Activated T-cell treated with anti-CD3 and anti-CD28 coated beads, Interleukin-2, amount 50 U/mL, for 72 hours (primary cell): ENCODE measurements at regions not wholly inside any gene's neighbourhood (a gene's known extent, or its start where the extent isn't known, plus 50 kb on each side); places are given as distances from the start of the nearest gene placed in this dataset.
"Not testable (repeated sequence)": the region's sequence is repeated elsewhere in the genome, so short reads cannot be mapped to it uniquely, and the experiment has no call there.

Experiments
- ATAC-seq, 2 donors: fragments of 150-1000 bp; cut with Tn5 transposase; replicated peaks in 1 of 2; 2 replicates each; pipeline ENCODE4 v1.10.0; 2021; ENCODE audit warnings: moderate library complexity in 2 of 2, mild to moderate bottlenecking in 1 of 2
- DNase-seq, 2 donors: peaks; one replicate each; pipeline ENCODE4 v3.0.0; 2021 to 2022; ENCODE audit warnings: mixed read lengths in 1 of 2
- H3K27ac Mint-ChIP-seq: one replicate; pipeline ENCODE4 v1.8.0; 2022; ENCODE audit warnings: mild to moderate bottlenecking, moderate library complexity, mixed read lengths
- H3K27me3 Mint-ChIP-seq: one replicate; pipeline ENCODE4 v1.8.0; 2022; ENCODE audit warnings: low read depth, mixed read lengths
- H3K36me3 Mint-ChIP-seq, 2 donors: one replicate each; pipeline ENCODE4 v1.8.0; 2022; ENCODE audit warnings: mixed read lengths in 2 of 2, mild to moderate bottlenecking in 1 of 2; ENCODE audit not compliant: insufficient read depth in 2 of 2
- H3K4me1 Mint-ChIP-seq: one replicate; pipeline ENCODE4 v1.8.0; 2022; ENCODE audit warnings: low read depth, mixed read lengths
- H3K4me3 Mint-ChIP-seq, 2 donors: one replicate each; pipeline ENCODE4 v1.8.0; 2022; ENCODE audit warnings: mild to moderate bottlenecking in 2 of 2, mixed read lengths in 2 of 2, moderate library complexity in 2 of 2
- H3K9me3 Mint-ChIP-seq, 2 donors: one replicate each; pipeline ENCODE4 v1.8.0; 2022; ENCODE audit warnings: mixed read lengths in 2 of 2

DNA sequence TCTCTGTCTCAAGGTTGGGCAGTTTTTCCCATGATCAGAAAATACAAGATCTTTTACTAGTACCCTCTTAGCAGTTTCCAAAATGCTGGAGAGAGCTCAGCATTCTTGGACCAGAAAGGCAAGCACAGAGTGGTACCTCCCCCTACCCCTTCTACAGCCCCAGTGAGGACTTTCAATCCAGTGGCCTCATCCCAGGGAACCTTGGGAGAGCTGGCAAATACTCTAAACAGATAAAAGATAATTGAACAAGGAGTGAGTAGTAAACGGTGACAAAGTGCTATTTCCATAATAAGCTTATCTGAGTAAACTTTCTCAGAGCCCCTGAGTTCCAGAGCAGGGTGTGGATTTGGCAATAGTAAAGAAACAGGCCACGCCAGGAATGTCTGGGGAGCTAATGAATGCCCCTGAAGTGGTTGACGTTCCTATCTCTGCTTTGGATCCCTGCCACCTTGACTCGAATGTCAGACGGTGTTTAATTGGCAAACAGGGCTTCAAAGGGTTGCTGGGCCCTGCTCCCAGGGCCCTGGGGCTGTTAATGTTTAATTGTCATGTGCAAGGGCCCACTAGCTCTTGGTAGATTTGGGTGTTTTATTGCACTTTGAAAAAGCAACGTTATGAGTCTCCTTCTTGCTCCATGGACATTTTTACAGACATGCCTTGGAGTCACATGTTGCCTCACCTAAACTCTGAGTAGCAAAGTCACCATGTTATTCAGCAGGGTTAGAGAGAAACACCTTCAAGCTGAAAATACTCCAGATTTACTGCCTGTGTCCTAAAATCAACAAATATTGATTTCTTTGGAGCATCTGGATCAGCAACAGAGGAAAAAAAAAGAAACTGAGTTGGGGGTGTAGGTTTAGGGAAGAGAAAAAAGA lies 239.9 kb downstream of the CYRIA start:
- no peaks in the 10 kb centered on the region for H3K36me3 Mint-ChIP-seq
- no peaks in the 10 kb centered on the region for H3K9me3 Mint-ChIP-seq
- ATAC-seq = no peak
- no peak overlapping the region for H3K27ac Mint-ChIP-seq
- no peak overlapping the region for H3K4me3 Mint-ChIP-seq
- H3K4me1 Mint-ChIP-seq = no peaks in the 10 kb centered on the region
- no peak for DNase-seq
- peaks cover 5% of the 10 kb centered on the region for H3K27me3 Mint-ChIP-seq

DNA sequence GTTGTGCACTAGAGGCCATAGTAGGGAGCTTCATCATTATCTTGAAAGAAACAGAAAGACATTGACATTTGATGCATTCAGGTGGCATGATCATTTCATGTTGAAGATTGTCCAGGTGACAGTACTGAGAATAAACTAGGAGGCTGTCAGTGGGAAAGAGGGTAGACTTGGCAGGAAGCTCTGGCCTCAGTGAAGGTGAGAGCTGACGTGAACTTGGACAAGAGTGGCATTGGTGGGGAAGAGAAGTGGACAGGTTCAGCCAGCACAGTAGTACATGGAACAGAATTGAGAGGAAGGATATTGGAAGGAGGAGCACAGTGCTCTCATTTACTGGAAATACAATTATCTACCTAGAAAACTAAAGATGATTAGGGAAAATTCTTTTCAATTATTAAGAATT lies 245.2 kb downstream of the CYRIA start:
- Mint-ChIP-seq H3K27ac (no peak overlapping the region), H3K4me3 (no peak overlapping the region), H3K36me3 (no peaks in the 10 kb centered on the region), H3K27me3 (peaks cover 13% of the 10 kb centered on the region), H3K9me3 (no peaks in the 10 kb centered on the region), H3K4me1 (no peaks in the 10 kb centered on the region)
- no peak for ATAC-seq
- no peak for DNase-seq

DNA sequence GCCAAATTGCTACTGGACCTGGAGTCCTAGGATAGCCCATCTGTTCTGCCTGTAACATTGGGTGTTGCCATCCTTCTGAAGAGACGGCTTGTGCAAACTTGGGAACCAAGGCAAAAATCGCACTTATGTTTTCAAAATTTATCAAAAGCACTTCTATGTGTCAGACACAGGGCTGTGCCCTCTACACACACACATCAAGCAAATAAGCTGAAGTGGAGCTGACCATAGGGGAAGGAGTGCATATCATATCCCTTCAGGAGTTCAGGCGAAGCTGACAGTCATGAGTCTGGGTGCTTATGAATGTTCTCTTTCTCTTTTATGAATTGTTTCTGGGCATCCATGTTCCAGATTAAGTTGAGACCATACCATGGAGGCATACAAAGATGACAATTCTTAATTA lies 247.9 kb downstream of the CYRIA start:
- Mint-ChIP-seq H3K36me3 (no peaks in the 10 kb centered on the region), H3K27me3 (peaks cover 8% of the 10 kb centered on the region), H3K4me3 (no peak overlapping the region), H3K4me1 (no peaks in the 10 kb centered on the region), H3K27ac (no peak overlapping the region), H3K9me3 (no peaks in the 10 kb centered on the region)
- ATAC-seq (no peak), DNase-seq (no peak)

DNA sequence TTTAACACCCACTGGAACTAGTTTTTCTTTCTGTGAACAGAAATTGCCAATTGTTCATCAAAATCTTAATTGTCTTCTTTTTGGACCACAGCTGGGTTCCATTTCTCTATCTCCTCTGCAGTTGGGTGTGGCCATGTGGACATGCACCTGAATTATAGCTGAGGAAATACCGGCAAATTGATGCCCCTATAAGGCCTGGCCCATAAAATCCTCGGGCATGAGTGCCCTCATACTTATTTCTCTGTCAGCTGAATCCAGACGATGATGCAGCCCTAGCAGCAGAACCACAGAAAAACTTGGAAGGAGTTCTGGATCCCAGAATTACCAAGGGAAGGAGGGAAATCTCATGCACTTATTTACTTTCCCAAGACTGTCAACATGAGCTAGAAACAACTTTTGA lies 249.0 kb downstream of the CYRIA start:
- H3K4me3 Mint-ChIP-seq = no peak overlapping the region
- H3K27me3 Mint-ChIP-seq = peaks cover 8% of the 10 kb centered on the region
- no peak overlapping the region for H3K27ac Mint-ChIP-seq
- DNase-seq = no peak
- ATAC-seq = no peak
- no peaks in the 10 kb centered on the region for H3K36me3 Mint-ChIP-seq
- no peaks in the 10 kb centered on the region for H3K4me1 Mint-ChIP-seq
- no peaks in the 10 kb centered on the region for H3K9me3 Mint-ChIP-seq

DNA sequence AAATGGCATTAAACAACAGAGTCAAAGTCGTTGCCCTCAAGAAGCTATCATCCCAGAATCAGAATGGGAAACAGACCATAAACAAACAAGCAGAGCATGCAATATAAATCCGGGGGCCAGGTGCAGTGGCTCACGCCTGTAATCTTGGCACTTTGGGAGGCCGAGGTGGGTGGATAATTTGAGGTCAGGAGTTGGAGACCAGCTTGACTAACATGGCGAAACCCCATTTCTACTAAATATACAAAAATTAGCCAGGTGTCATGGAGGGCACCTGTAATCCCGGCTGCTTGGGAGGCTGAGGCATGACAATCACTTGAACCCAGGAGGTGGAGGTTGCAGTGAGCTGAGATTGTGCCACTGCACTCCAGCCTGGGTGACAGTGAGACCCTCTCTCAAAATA lies 249.8 kb downstream of the CYRIA start:
- not testable (repeated sequence) for H3K4me1 Mint-ChIP-seq, H3K9me3 Mint-ChIP-seq, H3K4me3 Mint-ChIP-seq, H3K36me3 Mint-ChIP-seq, H3K27me3 Mint-ChIP-seq, ATAC-seq, DNase-seq, H3K27ac Mint-ChIP-seq

DNA sequence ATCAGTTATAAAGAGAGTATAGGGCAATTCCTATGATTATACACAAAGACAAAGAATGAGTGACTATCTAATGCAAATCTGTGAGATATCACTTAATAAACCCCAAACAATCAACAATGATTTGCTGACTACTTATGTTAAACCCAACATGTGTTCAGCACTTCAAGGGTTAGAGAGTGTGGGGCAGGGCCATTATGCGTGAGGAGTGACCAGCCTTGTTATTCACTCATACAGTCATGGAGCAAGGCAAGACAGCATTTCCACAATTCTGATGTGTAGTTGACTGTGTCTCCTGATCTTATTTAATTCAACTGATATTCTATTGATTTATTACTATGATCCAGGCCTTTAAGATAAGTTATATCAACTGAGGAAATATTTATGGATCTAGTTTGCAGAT lies 251.7 kb downstream of the CYRIA start:
- ATAC-seq (no peak), DNase-seq (no peak)
- no peaks in the 10 kb centered on the region for H3K36me3 Mint-ChIP-seq
- H3K9me3 Mint-ChIP-seq = peaks cover 0 to 6% of the 10 kb centered on the region in 2 donors
- no peaks in the 10 kb centered on the region for H3K4me1 Mint-ChIP-seq
- no peak overlapping the region for H3K27ac Mint-ChIP-seq
- H3K4me3 Mint-ChIP-seq = no peak overlapping the region
- H3K27me3 Mint-ChIP-seq = no peaks in the 10 kb centered on the region

DNA sequence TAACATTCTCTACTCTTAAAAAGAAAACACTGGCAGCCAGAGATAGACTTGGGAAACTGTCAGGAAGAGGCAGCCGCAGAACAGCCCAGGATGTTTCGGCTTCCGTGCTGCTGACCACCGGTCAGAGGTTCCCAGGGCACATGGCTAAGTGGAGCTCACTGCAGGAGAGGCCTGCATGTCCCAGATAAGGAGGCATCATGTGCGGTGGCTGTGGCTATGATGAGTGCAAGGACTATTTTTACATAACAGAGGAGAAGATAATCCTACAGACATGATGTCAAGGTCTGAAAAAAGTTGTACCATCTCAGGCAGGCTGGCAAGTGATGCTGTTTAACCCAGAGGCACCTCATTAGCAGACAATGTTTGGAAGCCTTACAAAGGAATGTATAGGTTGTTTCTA lies 252.3 kb downstream of the CYRIA start:
- no peak for DNase-seq
- Mint-ChIP-seq H3K36me3 (no peaks in the 10 kb centered on the region), H3K4me3 (no peak overlapping the region), H3K27ac (no peak overlapping the region), H3K4me1 (no peaks in the 10 kb centered on the region), H3K27me3 (no peaks in the 10 kb centered on the region), H3K9me3 (peaks cover 0 to 6% of the 10 kb centered on the region in 2 donors)
- ATAC-seq = no peak

DNA sequence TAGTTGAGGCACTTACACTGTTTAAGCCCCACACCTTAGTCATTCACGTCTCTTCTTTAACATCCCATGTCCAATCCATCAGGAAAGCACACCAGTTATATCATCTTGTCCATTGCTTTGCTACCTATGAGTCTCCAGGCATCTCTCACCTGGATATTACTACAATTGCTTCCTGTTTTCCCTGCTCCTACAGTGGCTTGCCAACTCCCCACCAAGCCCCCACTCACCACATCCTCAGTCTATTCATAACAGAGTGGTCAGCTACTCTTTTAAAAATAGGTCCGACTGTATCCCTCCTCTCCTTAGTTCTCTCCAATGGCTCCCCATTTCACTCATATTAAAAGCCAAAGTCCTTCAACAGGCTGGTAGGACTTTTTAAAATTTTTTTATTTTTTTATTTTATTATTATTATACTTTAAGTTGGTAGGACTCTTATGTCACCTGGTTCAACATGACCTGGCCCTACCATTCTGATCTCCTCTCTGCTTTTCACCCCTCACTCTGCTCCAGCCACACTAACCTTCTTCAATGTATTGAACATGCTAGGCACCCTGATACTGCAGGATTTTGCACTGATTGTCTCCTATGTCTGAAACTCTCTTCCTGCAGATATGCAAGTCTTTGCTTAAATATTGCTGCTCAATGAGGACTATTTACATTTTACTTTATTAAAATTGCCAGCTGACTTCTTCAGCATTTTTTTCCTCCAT lies 253.2 kb downstream of the CYRIA start:
- peaks cover 0 to 6% of the 10 kb centered on the region in 2 donors for H3K9me3 Mint-ChIP-seq
- H3K27me3 Mint-ChIP-seq = no peaks in the 10 kb centered on the region
- ATAC-seq = no peak
- no peak overlapping the region for H3K4me3 Mint-ChIP-seq
- H3K36me3 Mint-ChIP-seq = no peaks in the 10 kb centered on the region
- no peaks in the 10 kb centered on the region for H3K4me1 Mint-ChIP-seq
- no peak overlapping the region for H3K27ac Mint-ChIP-seq
- no peak for DNase-seq

DNA sequence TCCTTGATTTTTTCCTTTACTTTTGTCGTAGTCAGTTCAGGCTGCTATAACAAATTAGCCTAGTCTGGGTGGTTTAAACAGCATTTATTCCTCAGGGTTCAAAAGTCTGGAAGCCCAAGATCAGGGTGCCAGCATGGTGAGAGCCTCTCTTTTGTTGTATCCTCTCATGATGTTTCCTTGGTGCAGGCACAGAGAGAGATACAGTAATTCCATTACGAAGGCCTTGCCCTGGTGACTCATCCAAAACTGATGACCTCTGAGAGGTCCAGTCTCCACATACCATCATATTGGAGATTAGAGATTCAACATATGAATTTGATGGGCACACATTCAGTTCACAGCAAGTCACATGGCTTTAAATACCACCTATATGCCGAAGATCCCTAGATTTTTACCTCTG lies 253.8 kb downstream of the CYRIA start:
- Mint-ChIP-seq H3K9me3 (peaks cover 0 to 6% of the 10 kb centered on the region in 2 donors), H3K36me3 (no peaks in the 10 kb centered on the region), H3K27me3 (no peaks in the 10 kb centered on the region), H3K27ac (no peak overlapping the region), H3K4me3 (no peak overlapping the region), H3K4me1 (no peaks in the 10 kb centered on the region)
- no peak for ATAC-seq
- DNase-seq = no peak

DNA sequence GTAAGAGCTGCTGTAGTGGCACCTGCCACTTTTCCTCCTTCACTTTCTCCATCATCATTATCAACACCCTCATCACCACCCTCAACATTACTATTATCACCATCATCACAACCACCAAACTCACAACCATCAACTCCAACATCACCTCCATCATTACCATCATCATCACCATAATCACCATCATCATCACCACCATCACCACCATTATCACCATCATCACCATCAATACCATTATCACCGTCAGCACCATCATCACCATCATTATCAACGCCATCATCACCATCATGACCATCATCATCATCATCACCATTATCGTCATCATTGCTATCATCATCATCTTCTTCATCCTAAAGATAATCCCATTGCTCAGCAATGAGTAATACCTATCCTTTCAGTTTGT lies 255.8 kb downstream of the CYRIA start:
- no peaks in the 10 kb centered on the region for H3K36me3 Mint-ChIP-seq
- no peaks in the 10 kb centered on the region for H3K27me3 Mint-ChIP-seq
- H3K9me3 Mint-ChIP-seq = peaks cover 0 to 6% of the 10 kb centered on the region in 2 donors
- H3K4me1 Mint-ChIP-seq = no peaks in the 10 kb centered on the region
- ATAC-seq (no peak), DNase-seq (no peak)
- no peak overlapping the region for H3K4me3 Mint-ChIP-seq
- H3K27ac Mint-ChIP-seq = no peak overlapping the region

DNA sequence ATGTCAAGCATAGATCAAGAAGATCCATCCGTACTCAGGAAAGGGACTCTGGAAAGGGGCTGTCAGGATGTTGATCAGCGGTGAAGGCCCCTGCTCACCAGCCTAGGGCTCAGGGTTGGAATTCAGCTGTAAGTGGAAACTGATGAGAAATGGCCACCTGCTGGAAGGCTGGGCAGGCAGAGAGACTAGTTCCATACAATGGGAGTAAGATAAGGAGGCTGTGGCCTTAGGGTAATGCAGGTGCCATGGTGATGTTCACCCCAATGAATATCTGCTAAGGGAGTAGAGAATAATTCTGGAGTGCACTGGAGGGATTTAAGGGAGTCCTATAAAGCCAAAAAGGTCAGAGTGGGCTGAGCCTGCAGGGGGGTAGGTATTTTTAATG lies 256.6 kb downstream of the CYRIA start:
- no peak for ATAC-seq
- Mint-ChIP-seq H3K27ac (no peak overlapping the region), H3K9me3 (peaks cover 0 to 6% of the 10 kb centered on the region in 2 donors)

DNA sequence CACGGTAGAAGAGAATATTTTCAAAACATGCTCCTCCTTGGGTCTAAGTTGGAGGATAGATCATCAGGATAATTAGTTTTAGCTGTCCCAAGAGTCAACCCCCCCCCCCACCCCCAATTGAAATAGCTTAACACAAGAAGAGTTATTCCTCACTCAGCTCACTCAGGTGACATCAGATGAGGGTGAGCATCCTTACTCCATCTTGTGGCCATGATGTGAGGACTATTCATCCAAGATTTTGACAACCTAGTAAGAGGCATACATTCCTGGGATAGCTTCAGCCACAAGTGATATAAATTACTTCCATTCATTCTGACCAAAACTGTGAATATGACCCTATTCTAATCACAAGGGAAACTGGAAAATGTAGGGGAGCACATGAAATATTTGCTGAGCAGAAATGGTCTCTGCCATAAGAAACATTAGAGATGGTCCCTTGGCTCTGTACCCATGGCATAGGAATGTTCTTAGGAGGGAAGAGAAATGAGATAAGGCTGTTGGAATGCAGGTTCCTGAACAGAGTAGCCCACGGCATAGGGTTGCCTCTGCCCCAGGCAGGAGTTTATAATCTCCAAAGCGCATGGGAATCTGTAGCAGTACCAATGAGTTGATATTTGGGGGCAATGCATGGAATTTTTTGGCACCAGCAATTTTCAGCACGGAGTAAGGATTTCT lies 257.2 kb downstream of the CYRIA start:
- Mint-ChIP-seq H3K27ac (no peak overlapping the region), H3K4me3 (no peak overlapping the region), H3K27me3 (no peaks in the 10 kb centered on the region), H3K36me3 (no peaks in the 10 kb centered on the region), H3K9me3 (peaks cover 0 to 6% of the 10 kb centered on the region in 2 donors), H3K4me1 (no peaks in the 10 kb centered on the region)
- ATAC-seq (no peak), DNase-seq (no peak)

More for the DNA sequence above, 256.6 kb downstream of the CYRIA start:
- no peaks in the 10 kb centered on the region for H3K36me3 Mint-ChIP-seq
- no peaks in the 10 kb centered on the region for H3K4me1 Mint-ChIP-seq
- no peak overlapping the region for H3K4me3 Mint-ChIP-seq
- no peak for DNase-seq
- H3K27me3 Mint-ChIP-seq = no peaks in the 10 kb centered on the region

DNA sequence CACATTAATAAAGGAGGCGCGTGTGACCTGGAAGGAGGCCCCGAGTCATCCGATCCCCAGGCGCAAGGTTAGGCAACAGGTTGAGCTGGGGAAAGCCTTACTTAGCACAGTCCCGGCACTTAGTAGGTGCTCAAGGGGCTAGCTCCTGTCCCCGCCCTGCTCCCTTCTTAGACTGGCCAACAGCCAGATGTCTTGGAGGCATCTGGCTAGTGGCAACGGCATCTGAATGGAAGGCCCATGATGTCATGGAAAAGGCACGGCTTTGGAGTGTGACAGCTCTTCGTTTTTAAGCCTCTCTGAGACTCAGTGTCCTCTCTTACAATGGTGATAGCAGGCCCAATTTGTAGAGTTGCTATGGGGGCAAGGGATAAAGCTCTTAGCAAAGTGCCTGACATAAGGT lies 258.3 kb downstream of the CYRIA start:
- H3K27ac Mint-ChIP-seq = no peak overlapping the region
- H3K4me3 Mint-ChIP-seq = no peak overlapping the region
- peaks cover 7% of the 10 kb centered on the region for H3K27me3 Mint-ChIP-seq
- ATAC-seq = no peak
- H3K4me1 Mint-ChIP-seq = no peaks in the 10 kb centered on the region
- H3K36me3 Mint-ChIP-seq = no peaks in the 10 kb centered on the region
- no peak for DNase-seq
- peaks cover 2 to 6% of the 10 kb centered on the region in 2 donors for H3K9me3 Mint-ChIP-seq
